H9 (cell line): ENCODE measurements at regions not wholly inside any gene's neighbourhood (a gene's known extent, or its start where the extent isn't known, plus 50 kb on each side); places are given as distances from the start of the nearest gene placed in this dataset.

Experiments
- DNase-seq: peaks from one replicate; pipeline ENCODE4 v3.0.0-alpha.2; 2017
- H2AFZ ChIP-seq: one replicate; pipeline ENCODE4 v1.6.1; 2013; ENCODE audit warnings: mild to moderate bottlenecking, low read length, control low read depth, moderate library complexity
- H2AK5ac ChIP-seq: 2 replicates; pipeline ENCODE4 v1.6.1; 2013; ENCODE audit warnings: low read length, control low read depth, mixed read lengths; ENCODE audit not compliant: insufficient read length
- H2BK120ac ChIP-seq: one replicate; pipeline ENCODE4 v1.6.1; 2013; ENCODE audit warnings: low read depth, mild to moderate bottlenecking, low read length, control low read depth, inconsistent platforms; ENCODE audit not compliant: poor library complexity, severe bottlenecking
- H2BK12ac ChIP-seq: 2 replicates; pipeline ENCODE4 v1.6.1; 2013; ENCODE audit warnings: low read length, control low read depth, mixed read lengths, low read depth; ENCODE audit not compliant: insufficient read length
- H2BK15ac ChIP-seq: 2 replicates; pipeline ENCODE4 v1.6.1; 2013; ENCODE audit warnings: low read depth, low read length, control low read depth
- H2BK20ac ChIP-seq: one replicate; pipeline ENCODE4 v1.6.1; 2013; ENCODE audit warnings: low read depth, mild to moderate bottlenecking, low read length, control low read depth, inconsistent platforms; ENCODE audit not compliant: poor library complexity, severe bottlenecking
- H2BK5ac ChIP-seq: 2 replicates; pipeline ENCODE4 v1.6.1; 2013; ENCODE audit warnings: low read length, control low read depth, mixed read lengths; ENCODE audit not compliant: insufficient read length
- H3K14ac ChIP-seq: 2 replicates; pipeline ENCODE4 v1.6.1; 2013; ENCODE audit warnings: low read length, control low read depth; ENCODE audit not compliant: insufficient read depth
- H3K18ac ChIP-seq: 2 replicates; pipeline ENCODE4 v1.6.1; 2013; ENCODE audit warnings: low read depth, mild to moderate bottlenecking, mixed read lengths, low read length, control low read depth; ENCODE audit not compliant: insufficient read length
- H3K23ac ChIP-seq: 2 replicates; pipeline ENCODE4 v1.6.1; 2013; ENCODE audit warnings: low read length, control low read depth, mixed read lengths, low read depth; ENCODE audit not compliant: insufficient read length
- H3K23me2 ChIP-seq: 2 replicates; pipeline ENCODE4 v1.6.1; 2013; ENCODE audit warnings: low read depth, mild to moderate bottlenecking, mixed read lengths, low read length, control low read depth; ENCODE audit not compliant: insufficient read length, poor library complexity, severe bottlenecking
- H3K27ac ChIP-seq: 2 replicates; pipeline ENCODE4 v1.5.1; 2013; ENCODE audit warnings: low read length, control low read depth, mixed read lengths, low read depth; ENCODE audit not compliant: insufficient read length
- H3K27me3 ChIP-seq: 2 replicates; pipeline ENCODE4 v1.6.1; 2013; ENCODE audit warnings: low read length, control low read depth, inconsistent platforms; ENCODE audit not compliant: insufficient read depth
- H3K4ac ChIP-seq: 2 replicates; pipeline ENCODE4 v1.6.1; 2013; ENCODE audit warnings: low read depth, mild to moderate bottlenecking, control low read depth, inconsistent platforms, low read length, moderate library complexity
- H3K4me1 ChIP-seq: 2 replicates; pipeline ENCODE4 v1.6.1; 2013; ENCODE audit warnings: low read length, control low read depth, inconsistent platforms; ENCODE audit not compliant: insufficient read depth
- H3K4me2 ChIP-seq: 2 replicates; pipeline ENCODE4 v1.6.1; 2013; ENCODE audit warnings: low read length, control low read depth, mixed read lengths; ENCODE audit not compliant: insufficient read length, insufficient read depth
- H3K56ac ChIP-seq: 2 replicates; pipeline ENCODE4 v1.6.1; 2013; ENCODE audit warnings: low read depth, mild to moderate bottlenecking, mixed read lengths, low read length, control low read depth; ENCODE audit not compliant: insufficient read length
- H3K79me1 ChIP-seq: 2 replicates; pipeline ENCODE4 v1.6.1; 2013; ENCODE audit warnings: low read depth, mild to moderate bottlenecking, moderate library complexity, low read length, control low read depth, inconsistent platforms; ENCODE audit not compliant: insufficient read depth, poor library complexity, severe bottlenecking
- H3K79me2 ChIP-seq: 2 replicates; pipeline ENCODE4 v1.6.1; 2013; ENCODE audit warnings: low read length, control low read depth, inconsistent platforms; ENCODE audit not compliant: insufficient read depth
- H3K9ac ChIP-seq: 2 replicates; pipeline ENCODE4 v1.6.1; 2013; ENCODE audit warnings: low read length, control low read depth, mixed read lengths; ENCODE audit not compliant: insufficient read length; ENCODE audit errors: extremely low read depth
- H3K9me3 ChIP-seq: one replicate; pipeline ENCODE4 v1.6.1; 2013; ENCODE audit warnings: low read depth, low read length, inconsistent platforms; ENCODE audit not compliant: control insufficient read depth
- H3T11ph ChIP-seq: one replicate; pipeline ENCODE4 v1.6.1; 2013; ENCODE audit warnings: mild to moderate bottlenecking, low read length, control low read depth, inconsistent platforms
- H4K20me1 ChIP-seq: one replicate; pipeline ENCODE4 v1.6.1; 2013; ENCODE audit not compliant: control insufficient read depth, insufficient read length, insufficient read depth
- H4K5ac ChIP-seq: 2 replicates; pipeline ENCODE4 v1.6.1; 2013; ENCODE audit warnings: low read depth, mild to moderate bottlenecking, mixed read lengths, low read length, control low read depth; ENCODE audit not compliant: insufficient read length
- H4K8ac ChIP-seq: replicated peaks from 2 replicates; pipeline ENCODE4 v1.6.1; 2013; ENCODE audit warnings: low read length, control low read depth, mixed read lengths, low read depth; ENCODE audit not compliant: insufficient read length
- H4K91ac ChIP-seq: 2 replicates; pipeline ENCODE4 v1.6.1; 2013; ENCODE audit warnings: low read depth, mild to moderate bottlenecking, moderate library complexity, mixed read lengths, low read length, control low read depth; ENCODE audit not compliant: insufficient read length
- H3K27ac Mint-ChIP-seq, 3 experiments: 2 replicates in 2 of 3; 3 replicates in 1 of 3; pipeline ENCODE4 v1.8.0; 2020 to 2021; ENCODE audit warnings: mixed read lengths in 3 of 3, mild to moderate bottlenecking in 1 of 3, moderate library complexity in 1 of 3
- H3K27me3 Mint-ChIP-seq: 2 replicates; pipeline ENCODE4 v1.8.0; 2021; ENCODE audit warnings: low read depth, mild to moderate bottlenecking, moderate library complexity, mixed read lengths
- H3K36me3 Mint-ChIP-seq, 3 experiments: 2 replicates in 2 of 3; 3 replicates in 1 of 3; pipeline ENCODE4 v1.8.0; 2020 to 2021; ENCODE audit warnings: low read depth in 3 of 3, mixed read lengths in 3 of 3; ENCODE audit not compliant: insufficient read depth in 1 of 3
- H3K4me1 Mint-ChIP-seq, 2 experiments: 2 replicates each; pipeline ENCODE4 v1.8.0; 2020; ENCODE audit warnings: mixed read lengths in 2 of 2
- H3K4me3 Mint-ChIP-seq, 2 experiments: 2 replicates in 1 of 2; 3 replicates in 1 of 2; pipeline ENCODE4 v1.8.0; 2020 to 2021; ENCODE audit warnings: mild to moderate bottlenecking in 2 of 2, mixed read lengths in 2 of 2, moderate library complexity in 1 of 2
- H3K9me3 Mint-ChIP-seq, 2 experiments: 2 replicates in 1 of 2; 3 replicates in 1 of 2; pipeline ENCODE4 v1.8.0; 2020; ENCODE audit warnings: mild to moderate bottlenecking in 2 of 2, mixed read lengths in 2 of 2, moderate library complexity in 1 of 2
- WGBS: extraction: QIAGEN DNeasy Blood & Tissue Kit; methylation state at CpG from one replicate; pipeline ENCODE4 v1.1.7; 2013; ENCODE audit warnings: missing lambda C conversion rate, low lambda C conversion rate, mixed read lengths; ENCODE audit not compliant: insufficient read length; ENCODE audit errors: extremely low coverage; 5-methylcytosine and 5-hydroxymethylcytosine counted together
- TF ChIP-seq, protein P1 (sequence below): fragments of 200-600 bp; sonication (generic); conservative IDR thresholded peaks from 3 replicates; pipeline ENCODE4 v1.8.0; 2021; ENCODE audit warnings: antibody characterized with exemption, mild to moderate bottlenecking

GRCh38 chr7:89514970-89515369, 639.3 kb upstream of the STEAP1 start:
- Histone ChIP-seq H2BK5ac (no peak overlapping the region), H3K27me3 (no peaks in the 10 kb centered on the region), H3K79me2 (no peaks in the 10 kb centered on the region), H3T11ph (no peak overlapping the region), H3K4ac (no peak overlapping the region), H3K27ac (no peak overlapping the region), H4K91ac (no peak overlapping the region), H2BK12ac (no peak overlapping the region), H3K79me1 (no peaks in the 10 kb centered on the region), H2BK15ac (no peak overlapping the region), H3K18ac (no peak overlapping the region), H2AFZ (no peak overlapping the region), H3K14ac (no peak overlapping the region), H3K23me2 (no peaks in the 10 kb centered on the region), H3K56ac (no peak overlapping the region), H3K9me3 (no peaks in the 10 kb centered on the region), H3K9ac (no peak overlapping the region), H4K5ac (no peak overlapping the region), H4K8ac (no peak overlapping the region), H3K23ac (no peak overlapping the region), H2BK120ac (no peak overlapping the region), H2BK20ac (no peak overlapping the region), H3K4me1 (no peaks in the 10 kb centered on the region), H3K4me2 (no peak overlapping the region), H4K20me1 (no peaks in the 10 kb centered on the region), H2AK5ac (no peak overlapping the region)
- Mint-ChIP-seq H3K36me3 (no peaks in the 10 kb centered on the region), H3K27ac (no peak overlapping the region), H3K4me3 (no peak overlapping the region), H3K9me3 (no peaks in the 10 kb centered on the region), H3K4me1 (no peaks in the 10 kb centered on the region), H3K27me3 (no peaks in the 10 kb centered on the region)
- DNase-seq, result no peak
- TF ChIP-seq, protein P1, sequence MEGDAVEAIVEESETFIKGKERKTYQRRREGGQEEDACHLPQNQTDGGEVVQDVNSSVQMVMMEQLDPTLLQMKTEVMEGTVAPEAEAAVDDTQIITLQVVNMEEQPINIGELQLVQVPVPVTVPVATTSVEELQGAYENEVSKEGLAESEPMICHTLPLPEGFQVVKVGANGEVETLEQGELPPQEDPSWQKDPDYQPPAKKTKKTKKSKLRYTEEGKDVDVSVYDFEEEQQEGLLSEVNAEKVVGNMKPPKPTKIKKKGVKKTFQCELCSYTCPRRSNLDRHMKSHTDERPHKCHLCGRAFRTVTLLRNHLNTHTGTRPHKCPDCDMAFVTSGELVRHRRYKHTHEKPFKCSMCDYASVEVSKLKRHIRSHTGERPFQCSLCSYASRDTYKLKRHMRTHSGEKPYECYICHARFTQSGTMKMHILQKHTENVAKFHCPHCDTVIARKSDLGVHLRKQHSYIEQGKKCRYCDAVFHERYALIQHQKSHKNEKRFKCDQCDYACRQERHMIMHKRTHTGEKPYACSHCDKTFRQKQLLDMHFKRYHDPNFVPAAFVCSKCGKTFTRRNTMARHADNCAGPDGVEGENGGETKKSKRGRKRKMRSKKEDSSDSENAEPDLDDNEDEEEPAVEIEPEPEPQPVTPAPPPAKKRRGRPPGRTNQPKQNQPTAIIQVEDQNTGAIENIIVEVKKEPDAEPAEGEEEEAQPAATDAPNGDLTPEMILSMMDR, result no peak
- no CpG with 5 or more reads among the region's 3 CpGs for WGBS
